Tibial nerve (tissue), 3 donors: ENCODE measurements at regions not wholly inside any gene's neighbourhood (a gene's known extent, or its start where the extent isn't known, plus 50 kb on each side); places are given as distances from the start of the nearest gene placed in this dataset.

Experiments
- POLR2A ChIP-seq, 2 donors: fragments of 450-650 bp; IDR thresholded peaks; one replicate each; pipeline ENCODE4 v1.6.1; 2017; ENCODE audit warnings: antibody characterized with exemption in 2 of 2, mild to moderate bottlenecking in 2 of 2, moderate library complexity in 2 of 2
- TF ChIP-seq, protein P1 (sequence below), 5 experiments: fragments of 200-600 bp in 3 of 5; fragments of 450-650 bp in 2 of 5; sonication (generic) in 3 of 5; IDR thresholded peaks; one replicate each; pipeline ENCODE4 v1.5.1; 2016 to 2019; ENCODE audit warnings: antibody characterized with exemption in 5 of 5, mild to moderate bottlenecking in 3 of 5, moderate library complexity in 2 of 5

DNA sequence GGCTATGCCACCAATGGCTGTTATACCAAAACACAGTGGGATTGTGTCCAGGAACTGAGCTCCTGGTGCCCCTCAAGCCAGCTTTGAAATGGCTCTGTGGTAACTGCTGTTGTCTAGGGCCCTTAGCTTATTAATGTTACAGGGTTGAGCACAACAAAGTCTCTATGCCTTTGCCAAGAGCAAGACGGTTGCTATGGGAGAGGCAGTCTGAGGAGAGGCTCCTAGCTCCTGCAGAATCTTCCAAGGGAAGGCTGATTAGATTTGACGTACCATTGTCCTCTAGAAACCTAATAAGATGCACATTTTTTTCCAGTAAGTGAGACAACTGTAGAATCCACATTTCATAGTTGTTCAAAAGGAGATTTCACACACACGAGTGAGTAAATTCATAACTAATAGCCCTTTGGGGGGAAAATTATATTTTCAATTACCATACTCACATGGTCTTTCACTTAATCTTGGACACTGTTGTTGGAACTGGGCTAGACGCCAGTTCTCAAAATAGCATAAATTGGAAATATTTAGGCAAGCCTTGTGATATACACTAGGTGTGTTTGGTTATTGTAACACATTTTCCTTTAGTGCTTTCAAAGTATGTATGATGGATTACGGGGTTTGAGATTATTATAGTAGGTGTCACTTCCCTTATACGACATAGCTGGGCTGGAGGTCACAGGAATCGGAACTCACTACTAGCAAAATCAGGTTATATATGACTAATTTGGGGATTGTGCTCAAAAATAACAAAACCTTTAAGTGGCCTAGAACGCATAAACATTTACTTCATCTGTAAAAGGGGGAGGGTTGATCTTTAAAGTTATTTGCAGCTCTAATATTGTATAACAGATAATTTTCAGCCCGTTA lies 186.3 kb upstream of the EGFLAM start:
- TF ChIP-seq, protein P1, sequence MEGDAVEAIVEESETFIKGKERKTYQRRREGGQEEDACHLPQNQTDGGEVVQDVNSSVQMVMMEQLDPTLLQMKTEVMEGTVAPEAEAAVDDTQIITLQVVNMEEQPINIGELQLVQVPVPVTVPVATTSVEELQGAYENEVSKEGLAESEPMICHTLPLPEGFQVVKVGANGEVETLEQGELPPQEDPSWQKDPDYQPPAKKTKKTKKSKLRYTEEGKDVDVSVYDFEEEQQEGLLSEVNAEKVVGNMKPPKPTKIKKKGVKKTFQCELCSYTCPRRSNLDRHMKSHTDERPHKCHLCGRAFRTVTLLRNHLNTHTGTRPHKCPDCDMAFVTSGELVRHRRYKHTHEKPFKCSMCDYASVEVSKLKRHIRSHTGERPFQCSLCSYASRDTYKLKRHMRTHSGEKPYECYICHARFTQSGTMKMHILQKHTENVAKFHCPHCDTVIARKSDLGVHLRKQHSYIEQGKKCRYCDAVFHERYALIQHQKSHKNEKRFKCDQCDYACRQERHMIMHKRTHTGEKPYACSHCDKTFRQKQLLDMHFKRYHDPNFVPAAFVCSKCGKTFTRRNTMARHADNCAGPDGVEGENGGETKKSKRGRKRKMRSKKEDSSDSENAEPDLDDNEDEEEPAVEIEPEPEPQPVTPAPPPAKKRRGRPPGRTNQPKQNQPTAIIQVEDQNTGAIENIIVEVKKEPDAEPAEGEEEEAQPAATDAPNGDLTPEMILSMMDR (IDR thresholded peaks at IDR 0.05) = no peak
- no peak for TF ChIP-seq POLR2A (IDR thresholded peaks at IDR 0.05)
